ENCODE measurements at regions not wholly inside any gene's neighbourhood (a gene's known extent, or its start where the extent isn't known, plus 50 kb on each side); places are given as distances from the start of the nearest gene placed in this dataset.
"Not testable (repeated sequence)": the region's sequence is repeated elsewhere in the genome, so short reads cannot be mapped to it uniquely, and the experiment has no call there.

GRCh38 chr16:22572331-22573224 is 61.9 kb downstream of the NPIPB5 start:
- CTCF ChIA-PET; DNase-seq (ENCODE audit: low read depth, low spot score): not testable (repeated sequence)

GRCh38 chr16:22573225-22573530 is 62.5 kb downstream of the NPIPB5 start:
- DNase-seq (ENCODE audit: low read depth, low spot score); POLR2A ChIA-PET; CTCF ChIA-PET; H3K4me3 ChIP-seq (ENCODE audit: low read depth, low read length): not testable (repeated sequence)

More at GRCh38 chr16:22572331-22573224, 61.9 kb downstream of the NPIPB5 start:
- H3K4me3 ChIP-seq (ENCODE audit: low read depth, low read length); POLR2A ChIA-PET: not testable (repeated sequence)

GRCh38 chr16:22576506-22576905 is 65.8 kb downstream of the NPIPB5 start:
- DNase-seq (ENCODE audit: low read depth, low spot score); H3K4me3 ChIP-seq (ENCODE audit: low read depth, low read length); POLR2A ChIA-PET; CTCF ChIA-PET: not testable (repeated sequence)

- H3K4me3 ChIP-seq (ENCODE audit: low read depth, low read length); DNase-seq (ENCODE audit: low read depth, low spot score); POLR2A ChIA-PET; CTCF ChIA-PET: not testable (repeated sequence)
These were observed 72.5 kb downstream of the NPIPB5 start for GRCh38 chr16:22583195-22583594.

- POLR2A ChIA-PET; CTCF ChIA-PET; DNase-seq (ENCODE audit: low read depth, low spot score); H3K4me3 ChIP-seq (ENCODE audit: low read depth, low read length): not testable (repeated sequence)
These were observed 73.8 kb downstream of the NPIPB5 start for GRCh38 chr16:22584459-22584858.

GRCh38 chr16:22584941-22585340 is 74.2 kb downstream of the NPIPB5 start:
- CTCF ChIA-PET; H3K4me3 ChIP-seq (ENCODE audit: low read depth, low read length); POLR2A ChIA-PET; DNase-seq (ENCODE audit: low read depth, low spot score): not testable (repeated sequence)

GRCh38 chr16:22585431-22585830 is 74.7 kb downstream of the NPIPB5 start:
- H3K4me3 ChIP-seq (ENCODE audit: low read depth, low read length); CTCF ChIA-PET; POLR2A ChIA-PET: not testable (repeated sequence)
- DNase-seq (ENCODE audit: low read depth, low spot score), result peak; percentile 31

- DNase-seq (ENCODE audit: low read depth, low spot score); POLR2A ChIA-PET; H3K4me3 ChIP-seq (ENCODE audit: low read depth, low read length); CTCF ChIA-PET: not testable (repeated sequence)
These were observed 76.0 kb downstream of the NPIPB5 start for GRCh38 chr16:22586732-22587131.

- POLR2A ChIA-PET; CTCF ChIA-PET; DNase-seq (ENCODE audit: low read depth, low spot score); H3K4me3 ChIP-seq (ENCODE audit: low read depth, low read length): not testable (repeated sequence)
These were observed 79.1 kb downstream of the NPIPB5 start for GRCh38 chr16:22589757-22590156.

- CTCF ChIA-PET; H3K4me3 ChIP-seq (ENCODE audit: low read depth, low read length); DNase-seq (ENCODE audit: low read depth, low spot score); POLR2A ChIA-PET: not testable (repeated sequence)
These were observed 85.9 kb downstream of the NPIPB5 start for GRCh38 chr16:22596445-22597045.

GRCh38 chr16:22603744-22604143 is 93.1 kb downstream of the NPIPB5 start:
- POLR2A ChIA-PET; DNase-seq (ENCODE audit: low read depth, low spot score); H3K4me3 ChIP-seq (ENCODE audit: low read depth, low read length); CTCF ChIA-PET: not testable (repeated sequence)

- CTCF ChIA-PET; H3K4me3 ChIP-seq (ENCODE audit: low read depth, low read length); POLR2A ChIA-PET; DNase-seq (ENCODE audit: low read depth, low spot score): not testable (repeated sequence)
These were observed 95.9 kb downstream of the NPIPB5 start for GRCh38 chr16:22606619-22607018.

- H3K4me3 ChIP-seq (ENCODE audit: low read depth, low read length); POLR2A ChIA-PET; CTCF ChIA-PET; DNase-seq (ENCODE audit: low read depth, low spot score): not testable (repeated sequence)
These were observed 99.1 kb downstream of the NPIPB5 start for GRCh38 chr16:22609798-22610197.

GRCh38 chr16:22611128-22611527 is 100.4 kb downstream of the NPIPB5 start:
- H3K4me3 ChIP-seq (ENCODE audit: low read depth, low read length); CTCF ChIA-PET; DNase-seq (ENCODE audit: low read depth, low spot score); POLR2A ChIA-PET: not testable (repeated sequence)

Measured in AG04449 (cell line).